ENCODE measurements at regions not wholly inside any gene's neighbourhood (a gene's known extent, or its start where the extent isn't known, plus 50 kb on each side); places are given as distances from the start of the nearest gene placed in this dataset.

DNA sequence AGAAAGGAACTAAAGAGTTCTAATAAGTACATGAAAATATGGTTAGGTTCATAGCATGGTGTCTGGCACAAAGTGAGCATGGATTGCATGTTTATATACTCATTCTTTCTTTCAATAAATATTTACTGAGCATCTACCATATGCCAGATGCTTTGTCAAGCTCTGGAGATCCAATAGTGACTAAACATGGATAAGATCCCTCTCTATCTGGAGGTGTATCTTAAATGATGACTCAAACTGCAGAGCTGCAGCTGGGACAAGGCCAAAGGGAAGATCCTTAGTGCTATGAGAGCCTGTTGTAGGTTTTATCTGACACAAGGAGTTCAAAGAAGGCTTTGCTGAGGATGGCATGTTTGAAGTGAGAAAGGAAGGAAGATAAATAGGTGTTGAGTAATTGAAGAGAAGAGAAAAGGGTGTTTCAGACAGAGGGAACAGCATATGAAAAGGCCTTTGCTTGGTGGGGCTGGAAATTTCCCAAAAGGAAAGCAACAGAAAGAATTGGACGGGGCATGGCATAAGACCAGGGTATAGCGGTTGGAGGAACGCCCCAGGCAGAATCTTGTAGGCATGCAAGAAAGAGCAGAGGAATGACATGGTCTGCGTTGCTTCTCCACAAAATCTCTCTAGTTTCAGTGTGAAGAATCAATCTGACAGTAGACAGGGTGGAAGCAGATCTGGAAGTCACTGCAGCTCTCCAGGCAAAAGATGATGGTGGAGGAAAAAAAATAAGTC lies 239.9 kb upstream of the LRTM1 start:
- no peak for DNase-seq (ENCODE audit: low spot score)
- TF ChIP-seq, protein P1, sequence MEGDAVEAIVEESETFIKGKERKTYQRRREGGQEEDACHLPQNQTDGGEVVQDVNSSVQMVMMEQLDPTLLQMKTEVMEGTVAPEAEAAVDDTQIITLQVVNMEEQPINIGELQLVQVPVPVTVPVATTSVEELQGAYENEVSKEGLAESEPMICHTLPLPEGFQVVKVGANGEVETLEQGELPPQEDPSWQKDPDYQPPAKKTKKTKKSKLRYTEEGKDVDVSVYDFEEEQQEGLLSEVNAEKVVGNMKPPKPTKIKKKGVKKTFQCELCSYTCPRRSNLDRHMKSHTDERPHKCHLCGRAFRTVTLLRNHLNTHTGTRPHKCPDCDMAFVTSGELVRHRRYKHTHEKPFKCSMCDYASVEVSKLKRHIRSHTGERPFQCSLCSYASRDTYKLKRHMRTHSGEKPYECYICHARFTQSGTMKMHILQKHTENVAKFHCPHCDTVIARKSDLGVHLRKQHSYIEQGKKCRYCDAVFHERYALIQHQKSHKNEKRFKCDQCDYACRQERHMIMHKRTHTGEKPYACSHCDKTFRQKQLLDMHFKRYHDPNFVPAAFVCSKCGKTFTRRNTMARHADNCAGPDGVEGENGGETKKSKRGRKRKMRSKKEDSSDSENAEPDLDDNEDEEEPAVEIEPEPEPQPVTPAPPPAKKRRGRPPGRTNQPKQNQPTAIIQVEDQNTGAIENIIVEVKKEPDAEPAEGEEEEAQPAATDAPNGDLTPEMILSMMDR (IDR thresholded peaks at IDR 0.05; ENCODE audit: extremely low read depth, missing control alignments): no peak

DNA sequence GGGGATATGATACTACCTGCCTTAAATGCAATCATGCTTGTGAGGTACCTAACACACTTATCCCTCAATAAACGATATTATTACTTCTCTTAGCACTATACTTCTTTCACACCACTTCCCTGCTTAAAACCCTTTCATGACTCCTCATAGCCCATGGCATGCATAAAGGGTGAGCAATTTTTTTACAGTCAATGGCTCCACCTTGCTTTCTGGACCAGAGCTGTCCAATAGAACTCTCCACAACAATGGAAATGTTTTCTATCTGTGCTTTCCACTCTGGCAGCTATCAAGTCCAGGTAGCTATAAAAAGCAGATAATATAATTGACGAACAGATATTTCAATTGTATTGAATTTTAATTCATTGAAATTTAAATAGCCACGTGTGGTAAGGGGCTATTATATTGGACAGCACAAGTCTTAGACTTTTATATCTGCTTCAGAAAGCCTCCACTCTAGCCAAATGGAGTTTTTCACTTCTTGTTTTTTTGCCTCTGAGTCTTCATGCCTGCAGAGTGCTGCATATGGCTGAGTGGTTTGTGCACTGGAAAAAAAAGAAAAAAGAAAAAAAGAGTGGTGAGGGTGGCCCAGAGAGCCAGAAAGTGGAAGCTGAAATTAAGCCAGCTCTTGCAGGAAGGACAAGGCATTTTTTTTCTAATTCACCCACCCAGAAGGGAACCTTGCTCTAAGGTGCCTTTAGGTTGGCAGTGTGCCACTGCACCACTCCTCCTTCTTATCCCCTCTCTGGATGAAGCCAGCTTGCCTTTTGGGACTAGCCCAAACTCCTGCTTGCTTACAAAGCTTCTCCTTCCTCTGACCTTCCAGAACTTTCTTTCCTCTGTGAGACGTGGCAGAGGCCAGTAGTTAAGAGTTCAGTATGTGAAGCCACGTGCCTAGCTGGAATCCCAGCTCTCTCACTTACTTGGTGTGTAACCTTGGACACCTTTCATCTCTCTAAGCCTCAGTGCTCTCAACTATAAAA lies 239.0 kb upstream of the LRTM1 start:
- no peak for DNase-seq (ENCODE audit: low spot score)
- TF ChIP-seq, protein P1 (IDR thresholded peaks at IDR 0.05; ENCODE audit: extremely low read depth, missing control alignments): no peak

DNA sequence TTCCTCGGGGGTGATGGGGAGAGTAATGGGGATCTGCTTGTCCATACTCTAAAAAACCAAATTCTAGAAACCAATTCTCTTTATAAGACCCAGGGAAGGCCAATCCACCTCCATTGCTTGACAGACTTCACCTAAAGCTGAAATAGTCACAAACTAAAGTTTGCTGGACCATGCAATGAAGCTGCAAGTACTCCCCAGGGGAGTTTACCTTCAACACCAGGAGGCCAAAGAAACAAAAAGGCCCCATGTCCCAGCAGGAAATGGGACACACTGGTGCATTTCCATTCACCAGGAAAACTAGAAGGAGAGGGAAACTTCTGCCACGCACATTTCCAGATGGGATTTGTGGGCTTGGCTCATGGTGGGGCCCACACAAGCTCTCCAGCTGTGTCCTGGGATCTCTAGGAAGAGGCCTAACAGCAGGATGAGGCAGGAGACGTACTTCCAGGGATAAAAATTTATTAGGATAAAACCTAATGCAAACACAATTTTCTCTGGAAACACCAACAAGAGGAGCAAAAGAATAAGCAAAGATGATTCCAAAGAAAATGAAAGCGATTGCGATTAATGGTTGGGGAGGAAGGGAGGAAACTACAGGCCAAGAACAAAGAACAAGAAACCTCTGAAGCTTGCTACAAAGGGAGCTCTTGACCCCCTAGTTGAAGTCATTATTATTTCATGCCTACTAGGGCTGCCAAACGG lies 238.0 kb upstream of the LRTM1 start:
- TF ChIP-seq, protein P1 (IDR thresholded peaks at IDR 0.05; ENCODE audit: extremely low read depth, missing control alignments): no peak
- no peak for DNase-seq (ENCODE audit: low spot score)

DNA sequence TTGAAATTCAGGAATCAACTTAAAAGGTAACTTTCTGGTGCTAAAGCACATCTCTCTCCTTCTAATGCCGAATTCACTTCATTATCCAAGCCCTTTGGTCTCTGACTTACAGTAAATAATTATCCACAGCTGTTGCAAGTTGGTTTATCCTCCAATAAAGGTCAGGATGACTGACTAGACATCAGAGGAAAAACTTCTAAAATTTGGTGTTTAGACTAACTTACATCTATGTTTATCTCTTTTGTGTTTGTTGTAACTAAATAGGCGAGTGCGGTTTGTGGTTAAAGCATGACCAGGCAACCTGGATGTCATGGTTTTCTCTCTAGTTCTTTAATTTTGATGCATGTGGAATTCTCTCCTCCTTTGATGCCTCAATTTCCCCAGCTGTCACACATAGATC lies 237.4 kb upstream of the LRTM1 start:
- no peak for DNase-seq (ENCODE audit: low spot score)
- TF ChIP-seq, protein P1 (IDR thresholded peaks at IDR 0.05; ENCODE audit: extremely low read depth, missing control alignments): no peak

DNA sequence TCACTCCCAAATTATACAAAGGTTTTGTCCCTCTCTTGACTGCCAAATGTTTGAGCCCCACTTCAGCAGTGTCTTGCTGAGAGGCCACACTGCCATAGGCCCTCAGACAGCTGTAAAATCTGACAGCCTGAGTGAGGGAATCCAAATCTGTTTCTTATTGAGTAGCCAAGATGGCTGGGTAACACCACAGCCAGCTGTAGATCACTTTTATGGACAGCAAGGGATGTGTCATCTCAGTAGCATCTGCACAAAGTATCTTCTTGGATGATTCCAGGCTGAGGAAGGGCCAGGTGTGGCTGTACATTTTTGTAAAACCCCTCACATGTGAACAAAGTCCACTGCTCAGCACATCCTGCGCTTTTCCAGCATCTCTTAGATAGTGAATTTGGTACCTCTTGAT lies 237.0 kb upstream of the LRTM1 start:
- TF ChIP-seq, protein P1 (IDR thresholded peaks at IDR 0.05; ENCODE audit: extremely low read depth, missing control alignments): no peak
- no peak for DNase-seq (ENCODE audit: low spot score)

DNA sequence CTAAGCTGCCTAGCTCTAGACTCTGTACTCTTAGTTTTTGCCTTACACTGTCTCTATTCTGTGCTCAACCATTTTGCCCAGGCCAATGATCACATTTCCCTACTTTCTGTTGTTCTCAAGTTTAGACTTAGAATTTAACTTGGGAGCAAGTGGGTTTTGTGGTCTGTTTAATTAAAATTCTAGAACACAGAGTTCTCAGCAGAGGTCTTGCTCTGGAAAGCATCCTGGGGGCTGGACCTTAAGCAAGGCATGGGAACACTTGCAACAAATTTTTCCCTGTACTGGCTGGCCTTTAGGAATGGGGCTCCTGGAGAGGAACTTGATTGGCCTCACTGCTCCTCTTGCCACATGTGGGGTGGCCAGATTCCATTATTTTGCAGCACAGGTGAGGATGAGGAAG lies 236.3 kb upstream of the LRTM1 start:
- TF ChIP-seq, protein P1 (IDR thresholded peaks at IDR 0.05; ENCODE audit: extremely low read depth, missing control alignments): no peak

More for the DNA sequence above, 236.3 kb upstream of the LRTM1 start:
- no peak for DNase-seq (ENCODE audit: low spot score)

All from GM20000 (cell line).